SU-DHL-6 (cell line): ENCODE measurements at regions not wholly inside any gene's neighbourhood (a gene's known extent, or its start where the extent isn't known, plus 50 kb on each side); places are given as distances from the start of the nearest gene placed in this dataset.

Experiments
- H2AFZ ChIP-seq: fragments of 200-600 bp; sonication (generic); 2 replicates; pipeline ENCODE4 v1.6.1; 2014; ENCODE audit warnings: low read depth, mild to moderate bottlenecking, moderate library complexity, mixed read lengths, antibody characterized with exemption, low read length; ENCODE audit not compliant: severe bottlenecking
- H3F3A ChIP-seq: fragments of 200-600 bp; shearing (Covaris generic); 2 replicates; pipeline ENCODE4 v1.6.0; 2016; ENCODE audit warnings: antibody characterized with exemption, mild to moderate bottlenecking; ENCODE audit not compliant: insufficient read depth
- H3K27ac ChIP-seq: fragments of 200-600 bp; sonication (generic); 2 replicates; pipeline ENCODE4 v1.5.1; 2016; ENCODE audit warnings: low read depth, mild to moderate bottlenecking, low read length, moderate library complexity, mixed read lengths
- H3K27me3 ChIP-seq: fragments of 200-600 bp; sonication (generic), shearing (Covaris generic); 2 replicates; pipeline ENCODE4 v1.6.0; 2014; ENCODE audit warnings: mild to moderate bottlenecking, low read length
- H3K36me3 ChIP-seq: fragments of 200-600 bp; sonication (generic); 2 replicates; pipeline ENCODE4 v1.6.1; 2014; ENCODE audit warnings: mild to moderate bottlenecking, low read length, mixed read lengths
- H3K4me2 ChIP-seq: fragments of 300-600, 200-600 bp; shearing (Covaris generic), sonication (generic); 2 replicates; pipeline ENCODE4 v1.6.0; 2014; ENCODE audit warnings: low read length, low read depth, mild to moderate bottlenecking; ENCODE audit not compliant: poor library complexity, severe bottlenecking
- H3K4me3 ChIP-seq: fragments of 200-600 bp; sonication (generic); 2 replicates; pipeline ENCODE4 v1.5.1; 2014; ENCODE audit warnings: antibody characterized with exemption, low read length, mild to moderate bottlenecking, mixed read lengths; ENCODE audit not compliant: insufficient read depth, poor library complexity, severe bottlenecking
- H3K79me2 ChIP-seq: fragments of 200-600 bp; sonication (generic); 2 replicates; pipeline ENCODE4 v1.6.1; 2014; ENCODE audit warnings: mild to moderate bottlenecking, low read length, moderate library complexity; ENCODE audit not compliant: insufficient read depth
- H3K9ac ChIP-seq: fragments of 200-600 bp; sonication (generic); 2 replicates; pipeline ENCODE4 v1.7.0; 2014; ENCODE audit warnings: mild to moderate bottlenecking, low read length
- H3K9me2 ChIP-seq: fragments of 200-600 bp; sonication (generic); replicated peaks from 2 replicates; pipeline ENCODE4 v1.6.1; 2014; ENCODE audit warnings: low read length; ENCODE audit not compliant: insufficient read depth
- H3K9me3 ChIP-seq: fragments of 200-600 bp; sonication (generic); 2 replicates; pipeline ENCODE4 v1.6.1; 2014; ENCODE audit warnings: low read length, mixed read lengths; ENCODE audit not compliant: insufficient read depth
- H4K20me1 ChIP-seq: fragments of 200-600 bp; sonication (generic); 2 replicates; pipeline ENCODE4 v1.6.1; 2014; ENCODE audit warnings: low read depth, mild to moderate bottlenecking, antibody characterized with exemption, low read length, moderate library complexity, mixed read lengths
- EZH2phosphoT487 ChIP-seq: fragments of 200-600 bp; sonication (generic), shearing (Covaris generic); conservative IDR thresholded peaks from 2 replicates; pipeline ENCODE4 v1.6.1; 2018; ENCODE audit warnings: mild to moderate bottlenecking, antibody characterized with exemption, low read length, moderate library complexity, mixed read lengths
- TF ChIP-seq, protein P1 (sequence below): fragments of 200-600 bp; sonication (generic); IDR thresholded peaks from one replicate; pipeline ENCODE4 v1.5.1; 2017; ENCODE audit warnings: antibody characterized with exemption, mild to moderate bottlenecking, low read length, moderate library complexity; ENCODE audit not compliant: insufficient read depth, poor library complexity, severe bottlenecking

DNA sequence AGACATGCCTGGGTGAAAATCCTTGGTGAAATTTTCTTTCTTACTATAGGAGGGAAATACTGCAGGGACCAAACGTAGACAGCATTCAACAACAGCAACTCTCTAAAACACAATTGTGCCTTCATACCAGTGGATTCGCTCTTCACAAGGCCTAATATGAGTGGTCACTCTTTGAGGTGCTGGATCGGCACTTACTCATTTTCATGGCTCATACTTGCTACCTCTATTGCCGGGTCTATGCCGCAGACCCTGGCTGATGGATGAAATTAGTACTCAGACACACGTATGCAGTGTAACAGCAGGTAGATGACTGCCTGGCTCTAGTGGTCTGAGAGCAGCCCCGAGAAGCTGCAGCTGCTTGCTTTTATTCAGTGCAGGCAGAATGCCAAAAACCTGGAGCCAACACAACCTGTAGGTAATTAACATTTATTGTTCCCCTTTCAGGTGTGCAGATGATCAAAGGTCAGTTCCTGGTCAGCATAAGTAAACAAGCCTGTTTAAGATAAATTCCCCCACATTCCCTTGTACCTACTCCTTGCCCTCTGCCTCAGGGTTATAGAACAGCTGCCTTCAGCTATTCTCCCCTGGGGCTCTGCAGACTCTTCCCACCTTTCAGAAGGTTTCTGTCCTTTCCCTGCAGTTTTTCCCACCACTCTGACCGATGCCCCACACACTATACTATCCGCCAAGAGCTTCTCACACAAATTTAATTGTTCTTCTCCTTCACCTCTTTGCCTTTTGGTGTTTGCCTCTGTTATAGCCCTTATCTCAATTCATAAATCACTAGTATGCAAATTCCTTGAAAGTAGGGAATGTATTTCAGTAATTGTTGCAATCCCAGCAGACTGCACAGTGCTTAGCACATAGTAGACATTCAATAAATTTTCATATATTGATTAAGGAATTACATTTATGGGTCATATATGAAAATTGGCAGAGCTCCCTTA is 210.0 kb downstream of the SPANXN3 start:
- no peak for TF ChIP-seq EZH2phosphoT487
- TF ChIP-seq, protein P1, sequence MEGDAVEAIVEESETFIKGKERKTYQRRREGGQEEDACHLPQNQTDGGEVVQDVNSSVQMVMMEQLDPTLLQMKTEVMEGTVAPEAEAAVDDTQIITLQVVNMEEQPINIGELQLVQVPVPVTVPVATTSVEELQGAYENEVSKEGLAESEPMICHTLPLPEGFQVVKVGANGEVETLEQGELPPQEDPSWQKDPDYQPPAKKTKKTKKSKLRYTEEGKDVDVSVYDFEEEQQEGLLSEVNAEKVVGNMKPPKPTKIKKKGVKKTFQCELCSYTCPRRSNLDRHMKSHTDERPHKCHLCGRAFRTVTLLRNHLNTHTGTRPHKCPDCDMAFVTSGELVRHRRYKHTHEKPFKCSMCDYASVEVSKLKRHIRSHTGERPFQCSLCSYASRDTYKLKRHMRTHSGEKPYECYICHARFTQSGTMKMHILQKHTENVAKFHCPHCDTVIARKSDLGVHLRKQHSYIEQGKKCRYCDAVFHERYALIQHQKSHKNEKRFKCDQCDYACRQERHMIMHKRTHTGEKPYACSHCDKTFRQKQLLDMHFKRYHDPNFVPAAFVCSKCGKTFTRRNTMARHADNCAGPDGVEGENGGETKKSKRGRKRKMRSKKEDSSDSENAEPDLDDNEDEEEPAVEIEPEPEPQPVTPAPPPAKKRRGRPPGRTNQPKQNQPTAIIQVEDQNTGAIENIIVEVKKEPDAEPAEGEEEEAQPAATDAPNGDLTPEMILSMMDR = no peak
- Histone ChIP-seq H3K36me3 (no peaks in the 10 kb centered on the region), H3K27me3 (no peaks in the 10 kb centered on the region), H3K27ac (no peak overlapping the region), H4K20me1 (no peaks in the 10 kb centered on the region), H3K4me3 (no peak overlapping the region), H3K9me3 (no peaks in the 10 kb centered on the region), H3K9ac (no peak overlapping the region), H2AFZ (no peak overlapping the region), H3K4me2 (no peak overlapping the region), H3F3A (no peaks in the 10 kb centered on the region), H3K79me2 (no peaks in the 10 kb centered on the region), H3K9me2 (no peaks in the 10 kb centered on the region)

DNA sequence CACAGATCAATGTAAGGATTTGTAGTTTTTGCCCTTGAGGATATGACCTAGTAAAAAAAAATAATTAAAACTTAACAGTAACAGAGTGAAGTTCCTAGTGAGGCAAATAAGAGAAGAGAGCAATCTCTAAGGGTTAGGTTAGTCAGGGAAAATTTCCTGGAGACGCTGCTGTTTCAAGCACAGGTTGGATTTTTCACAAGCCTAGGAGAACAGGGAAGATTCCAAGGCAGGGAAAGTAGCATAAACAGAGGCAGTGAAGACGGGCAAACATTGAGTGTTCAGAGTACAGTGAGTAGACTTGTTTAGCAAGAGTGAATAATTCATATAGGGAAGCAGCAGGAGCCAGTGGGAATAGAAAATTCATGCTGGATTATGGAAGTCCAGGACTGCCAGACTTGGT is 212.8 kb downstream of the SPANXN3 start:
- H3K4me3 ChIP-seq = no peak overlapping the region
- no peak overlapping the region for H2AFZ ChIP-seq
- H3K79me2 ChIP-seq = no peaks in the 10 kb centered on the region
- no peaks in the 10 kb centered on the region for H3K9me3 ChIP-seq
- no peak overlapping the region for H3K4me2 ChIP-seq
- H3F3A ChIP-seq = no peaks in the 10 kb centered on the region
- H3K9me2 ChIP-seq = no peaks in the 10 kb centered on the region
- H3K9ac ChIP-seq = no peak overlapping the region
- H3K27ac ChIP-seq = no peak overlapping the region
- TF ChIP-seq, protein P1 = no peak
- TF ChIP-seq EZH2phosphoT487 = no peak
- H4K20me1 ChIP-seq = no peaks in the 10 kb centered on the region
- H3K36me3 ChIP-seq = no peaks in the 10 kb centered on the region
- no peaks in the 10 kb centered on the region for H3K27me3 ChIP-seq

DNA sequence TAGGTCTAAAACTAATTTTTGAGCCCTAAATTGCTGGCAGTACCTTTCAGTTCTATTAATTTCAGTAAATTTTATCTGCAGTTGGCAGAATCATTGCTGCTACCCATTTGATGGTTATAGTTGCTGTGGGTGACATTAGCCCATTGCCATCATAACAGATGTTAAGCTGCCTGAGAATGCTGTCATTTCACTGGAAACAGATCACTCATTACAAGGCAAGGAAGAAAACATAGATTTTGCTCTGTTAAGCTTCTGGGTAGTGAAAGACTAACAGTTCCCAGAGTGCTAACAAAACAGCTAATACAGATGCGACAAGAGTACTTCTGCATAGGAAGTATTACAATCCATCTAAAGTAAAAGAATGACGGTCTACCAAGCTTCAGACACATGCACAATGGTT is 213.2 kb downstream of the SPANXN3 start:
- Histone ChIP-seq H3F3A (no peaks in the 10 kb centered on the region), H3K9ac (no peak overlapping the region), H4K20me1 (no peaks in the 10 kb centered on the region), H3K27me3 (no peaks in the 10 kb centered on the region), H3K9me3 (no peaks in the 10 kb centered on the region), H2AFZ (no peak overlapping the region), H3K4me2 (no peak overlapping the region), H3K36me3 (no peaks in the 10 kb centered on the region), H3K27ac (no peak overlapping the region), H3K79me2 (no peaks in the 10 kb centered on the region), H3K4me3 (no peak overlapping the region), H3K9me2 (no peaks in the 10 kb centered on the region)
- TF ChIP-seq EZH2phosphoT487 = no peak
- TF ChIP-seq, protein P1 = no peak
